Stomach (tissue), 4 donors: ENCODE measurements at regions not wholly inside any gene's neighbourhood (a gene's known extent, or its start where the extent isn't known, plus 50 kb on each side); places are given as distances from the start of the nearest gene placed in this dataset.

Experiments used
- CTCF ChIP-seq, 7 experiments: fragments of 450-650 bp in 4 of 7; fragments of 200-600 bp in 3 of 7; sonication (generic) in 3 of 7; IDR thresholded peaks; one replicate each; pipeline ENCODE4 v1.5.1; 2016 to 2019; ENCODE audit warnings: antibody characterized with exemption in 7 of 7, control low read depth in 2 of 7, mild to moderate bottlenecking in 1 of 7
- POLR2A ChIP-seq, 4 donors: fragments of 450-650 bp; IDR thresholded peaks; one replicate each; pipeline ENCODE4 v1.6.1; 2016; ENCODE audit warnings: antibody characterized with exemption in 4 of 4, control low read depth in 2 of 4, mild to moderate bottlenecking in 1 of 4, moderate library complexity in 1 of 4

- TF ChIP-seq CTCF (IDR thresholded peaks at IDR 0.05) (no peak), POLR2A (IDR thresholded peaks at IDR 0.05) (no peak)
Observed at GRCh38 chr4:110348711-110349383, 127.1 kb upstream of the ENPEP start.
